Cerebellar nuclear complex (tissue), 1 donor: ENCODE measurements at regions not wholly inside any gene's neighbourhood (a gene's known extent, or its start where the extent isn't known, plus 50 kb on each side); places are given as distances from the start of the nearest gene placed in this dataset.
"Not testable (repeated sequence)": the region's sequence is repeated elsewhere in the genome, so short reads cannot be mapped to it uniquely, and the experiment has no call there.

ENCODE experiments used
- DNase-seq, 2 experiments: peaks; one replicate each; lab custom pipeline; 2025; lab: John Stamatoyannopoulos, UW

- not testable (repeated sequence) for DNase-seq
Measured at GRCh38 chr14:106129904-106130661, 603.7 kb downstream of the TMEM121 start.

- not testable (repeated sequence) for DNase-seq
Measured at GRCh38 chr14:106133126-106133525, 606.7 kb downstream of the TMEM121 start.

- no peak for DNase-seq
Measured at GRCh38 chr14:106134886-106135285, 608.5 kb downstream of the TMEM121 start.

GRCh38 chr14:106141242-106142220 is 615.1 kb downstream of the TMEM121 start:
- no peak for DNase-seq

- not testable (repeated sequence) for DNase-seq
Measured at GRCh38 chr14:106145731-106146130, 619.3 kb downstream of the TMEM121 start.

- not testable (repeated sequence) for DNase-seq
Measured at GRCh38 chr14:106153362-106153955, 627.1 kb downstream of the TMEM121 start.

GRCh38 chr14:106163316-106163715 is 636.9 kb downstream of the TMEM121 start:
- no peak for DNase-seq

GRCh38 chr14:106163812-106164211 is 637.4 kb downstream of the TMEM121 start:
- DNase-seq: not testable (repeated sequence)

- no peak for DNase-seq
Measured at GRCh38 chr14:106166232-106166631, 639.8 kb downstream of the TMEM121 start.

GRCh38 chr14:106166650-106167204 is 640.3 kb downstream of the TMEM121 start:
- no peak for DNase-seq

- DNase-seq: not testable (repeated sequence)
Measured at GRCh38 chr14:106170163-106170658, 643.8 kb downstream of the TMEM121 start.

GRCh38 chr14:106174206-106174605 is 647.8 kb downstream of the TMEM121 start:
- DNase-seq: no peak

- not testable (repeated sequence) for DNase-seq
Measured at GRCh38 chr14:106177266-106178246, 651.2 kb downstream of the TMEM121 start.

GRCh38 chr14:106179761-106180160 is 653.4 kb downstream of the TMEM121 start:
- DNase-seq: no peak

- DNase-seq: not testable (repeated sequence)
Measured at GRCh38 chr14:106184771-106185170, 658.4 kb downstream of the TMEM121 start.

GRCh38 chr14:106185174-106185836 is 658.9 kb downstream of the TMEM121 start:
- not testable (repeated sequence) for DNase-seq

GRCh38 chr14:106185837-106186233 is 659.5 kb downstream of the TMEM121 start:
- DNase-seq: no peak

GRCh38 chr14:106187216-106187615 is 660.8 kb downstream of the TMEM121 start:
- no peak for DNase-seq

GRCh38 chr14:106192701-106193100 is 666.3 kb downstream of the TMEM121 start:
- not testable (repeated sequence) for DNase-seq

GRCh38 chr14:106196459-106196858 is 670.1 kb downstream of the TMEM121 start:
- not testable (repeated sequence) for DNase-seq
